ENCODE measurements at regions not wholly inside any gene's neighbourhood (a gene's known extent, or its start where the extent isn't known, plus 50 kb on each side); places are given as distances from the start of the nearest gene placed in this dataset.

DNA sequence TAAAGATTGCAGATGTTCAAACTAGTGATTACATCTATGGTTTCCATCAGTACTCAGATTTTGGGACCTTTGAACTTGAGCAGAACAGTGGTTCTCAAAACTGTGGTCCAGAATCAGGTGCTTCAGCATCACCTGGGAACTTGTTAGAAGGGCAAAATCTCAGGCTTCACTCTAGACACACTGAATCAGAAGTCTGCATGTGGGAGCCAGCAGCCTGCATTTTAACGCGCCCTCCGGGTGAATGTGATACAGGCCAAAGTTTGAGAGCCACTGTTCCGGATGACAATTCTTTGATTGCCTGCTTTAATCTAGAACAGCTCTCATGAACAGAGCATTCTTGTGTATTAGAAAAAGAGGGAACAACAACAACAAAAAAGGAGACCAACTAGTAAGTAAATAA lies 261.7 kb downstream of the GPD2 start:
- DNase-seq (ENCODE audit: low spot score): no peak

DNA sequence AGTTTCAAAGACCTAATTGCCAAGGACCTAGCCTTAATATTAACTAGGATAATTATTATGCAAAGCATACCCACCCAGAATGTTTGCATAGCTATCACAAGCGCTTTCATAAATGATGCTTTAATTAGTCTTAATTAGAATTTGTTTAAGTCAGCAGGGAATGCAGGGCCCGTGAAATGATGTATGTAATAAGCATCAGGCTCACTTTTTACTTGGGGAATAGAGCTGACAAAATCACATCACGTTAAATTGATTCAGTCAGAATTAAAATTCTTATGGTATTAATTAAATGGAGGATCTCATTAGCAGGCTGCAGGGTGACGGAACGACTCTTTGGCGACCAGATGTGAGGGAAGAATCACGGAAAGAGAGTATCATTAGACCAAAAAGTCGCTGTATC lies 264.5 kb downstream of the GPD2 start:
- no peak for DNase-seq (ENCODE audit: low spot score)

DNA sequence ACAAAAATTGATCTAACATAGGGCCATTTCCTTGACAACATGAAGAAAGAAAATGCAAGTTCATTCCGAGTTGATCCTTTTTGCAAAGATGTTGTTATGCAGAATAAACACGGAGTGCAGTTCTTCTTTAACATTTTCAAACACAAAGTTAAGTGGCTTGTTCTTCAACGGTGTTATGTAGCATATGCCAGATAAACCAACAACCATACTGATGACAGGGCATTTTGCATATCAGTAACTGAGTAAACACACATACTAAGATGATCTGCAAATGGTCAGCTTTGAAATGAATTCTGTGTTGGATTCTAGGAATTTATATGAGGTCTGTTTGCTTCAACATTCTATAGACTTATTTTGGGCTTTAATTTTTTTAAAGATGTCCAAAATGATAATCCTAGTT lies 266.4 kb downstream of the GPD2 start:
- no peak for DNase-seq (ENCODE audit: low spot score)

DNA sequence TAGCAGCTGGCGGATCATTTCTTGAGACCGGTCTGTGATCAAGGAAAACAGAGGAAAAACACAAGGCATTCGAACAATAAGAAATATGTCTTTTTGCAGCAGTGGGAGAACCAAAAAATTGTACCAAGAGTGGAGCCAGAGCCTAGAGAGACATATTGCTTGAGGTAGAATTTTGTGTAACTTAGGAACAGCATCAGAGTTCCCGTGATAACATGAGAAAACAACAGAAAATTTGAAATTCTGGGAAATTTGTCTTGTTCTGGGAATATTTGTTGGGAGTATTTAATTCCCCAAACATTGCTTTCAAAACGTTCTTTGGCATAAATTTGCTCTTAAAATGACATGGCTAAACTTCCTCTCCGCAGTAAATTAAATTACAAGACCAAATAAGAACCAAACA lies 267.5 kb downstream of the GPD2 start:
- no peak for DNase-seq (ENCODE audit: low spot score)

DNA sequence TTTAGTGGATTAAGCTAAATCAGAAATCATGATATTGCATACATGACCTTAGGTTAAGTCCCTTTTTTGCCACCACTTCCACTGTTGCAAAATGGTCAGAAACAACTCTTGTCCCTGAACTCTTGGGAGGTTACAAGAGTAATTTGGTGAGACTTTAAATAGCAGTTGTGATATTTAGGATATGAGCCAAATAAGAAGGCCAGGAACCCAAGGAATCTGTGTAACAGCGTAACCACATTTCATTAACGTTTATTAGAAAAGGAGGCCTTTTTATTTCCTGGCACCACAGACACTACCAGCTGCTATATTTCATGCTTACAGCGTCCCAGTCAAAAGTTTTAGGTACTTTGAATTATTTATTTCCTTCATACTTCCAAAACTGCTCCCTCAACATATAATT lies 268.0 kb downstream of the GPD2 start:
- no peak for DNase-seq (ENCODE audit: low spot score)

DNA sequence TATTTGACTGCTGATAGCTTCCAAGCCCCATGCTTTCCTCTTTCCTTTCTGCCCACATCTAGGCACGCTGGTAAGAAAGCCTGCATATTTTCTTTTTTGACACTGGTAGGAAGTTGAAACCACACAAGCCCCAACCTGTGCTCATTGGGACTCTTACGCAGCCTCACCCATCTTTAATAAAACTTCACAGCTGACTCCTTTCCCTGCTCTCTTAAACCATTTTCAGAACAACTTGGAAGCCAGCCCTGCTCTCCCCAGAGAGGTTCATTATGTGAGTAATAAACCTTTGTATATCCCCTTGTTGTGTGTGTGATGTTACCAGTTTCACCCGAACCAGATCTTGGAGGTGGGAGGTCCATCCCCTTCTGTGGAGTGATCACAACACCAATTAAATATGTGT lies 268.4 kb downstream of the GPD2 start:
- no peak for DNase-seq (ENCODE audit: low spot score)

DNA sequence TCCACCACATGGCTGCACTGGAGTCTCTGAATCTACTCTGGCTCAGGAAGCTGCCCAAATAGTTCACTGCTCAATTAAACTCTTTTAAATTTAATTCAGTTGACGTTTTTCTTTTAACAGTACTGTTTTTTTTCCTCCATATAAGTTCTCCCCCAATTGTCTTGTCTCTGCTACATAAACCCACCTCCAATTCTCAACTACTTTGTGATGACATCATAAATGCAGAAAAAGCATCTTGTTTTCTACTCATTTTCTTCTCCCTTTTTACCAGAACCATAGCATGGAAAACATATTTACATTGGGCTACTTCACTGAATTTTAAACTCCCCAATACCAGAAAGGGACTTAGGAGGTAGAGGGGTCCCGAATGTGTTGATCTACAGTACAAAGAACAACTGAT lies 270.4 kb downstream of the GPD2 start:
- no peak for DNase-seq (ENCODE audit: low spot score)

GRCh38 chr2:156708051-156708450 lies 271.9 kb downstream of the GPD2 start:
- no peak for DNase-seq (ENCODE audit: low spot score)

GRCh38 chr2:156709091-156709490 lies 272.9 kb downstream of the GPD2 start:
- DNase-seq (ENCODE audit: low spot score): no peak

GRCh38 chr2:156719036-156719435 lies 282.9 kb downstream of the GPD2 start:
- DNase-seq (ENCODE audit: low spot score): no peak

DNA sequence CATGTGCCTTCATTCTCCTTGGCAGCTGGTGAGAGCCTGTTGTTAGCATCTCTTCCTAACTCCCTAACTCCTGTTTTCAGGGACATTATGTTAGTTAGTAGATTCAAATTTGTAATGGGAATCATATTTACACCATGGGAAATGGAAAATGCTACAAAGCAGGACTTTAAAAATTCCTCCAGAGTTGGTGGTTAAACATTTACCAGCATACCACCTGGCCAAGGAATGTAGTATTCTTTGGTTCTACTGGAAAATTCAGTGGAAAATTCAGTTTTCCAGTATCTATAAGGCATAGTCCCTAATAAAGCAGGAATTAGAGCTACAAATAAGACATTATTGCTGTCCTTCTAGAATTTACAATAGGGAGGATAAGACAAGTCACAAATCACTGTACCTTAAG lies 291.7 kb downstream of the GPD2 start:
- no peak for DNase-seq (ENCODE audit: low spot score)

- DNase-seq (ENCODE audit: low spot score): no peak
Measured at GRCh38 chr2:156728328-156728727, 292.1 kb downstream of the GPD2 start.

DNA sequence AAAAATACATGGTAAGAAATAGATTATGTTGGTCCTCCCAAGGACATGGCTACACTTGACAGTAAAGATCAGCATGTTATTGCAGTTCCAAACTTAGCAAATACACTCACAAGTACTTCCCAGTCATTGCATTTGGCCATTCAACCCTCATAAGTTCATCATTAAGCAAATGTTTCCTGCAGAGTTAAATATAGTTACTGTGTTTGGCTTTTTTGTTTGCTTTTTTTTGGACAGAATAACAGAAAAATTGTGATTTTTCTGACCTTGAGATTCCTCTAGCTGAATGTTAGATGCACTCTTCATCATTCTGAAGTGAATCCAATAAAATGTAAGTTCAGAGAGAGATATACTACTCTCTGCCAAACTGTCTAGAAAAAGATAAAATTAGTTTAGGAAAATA lies 295.3 kb downstream of the GPD2 start:
- DNase-seq (ENCODE audit: low spot score): no peak

DNA sequence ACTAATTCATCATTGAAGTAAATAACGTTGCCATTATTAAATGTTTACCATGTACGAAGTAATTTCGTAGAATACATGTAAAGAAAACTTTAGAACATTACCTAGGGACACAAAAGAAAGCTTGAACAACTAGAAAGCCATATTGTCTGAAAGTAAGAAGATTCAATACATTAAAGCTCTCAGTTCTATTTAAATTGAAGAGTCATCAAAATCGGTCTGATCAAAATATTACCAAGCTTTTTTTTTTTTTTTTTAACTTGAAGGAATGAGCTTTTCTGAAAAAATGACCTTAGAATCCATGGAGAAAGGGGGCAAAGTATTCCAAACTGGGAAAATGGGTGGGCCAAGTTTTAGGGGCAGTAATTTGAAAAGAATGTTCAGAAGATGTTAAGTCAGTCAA lies 300.8 kb downstream of the GPD2 start:
- no peak for DNase-seq (ENCODE audit: low spot score)

DNA sequence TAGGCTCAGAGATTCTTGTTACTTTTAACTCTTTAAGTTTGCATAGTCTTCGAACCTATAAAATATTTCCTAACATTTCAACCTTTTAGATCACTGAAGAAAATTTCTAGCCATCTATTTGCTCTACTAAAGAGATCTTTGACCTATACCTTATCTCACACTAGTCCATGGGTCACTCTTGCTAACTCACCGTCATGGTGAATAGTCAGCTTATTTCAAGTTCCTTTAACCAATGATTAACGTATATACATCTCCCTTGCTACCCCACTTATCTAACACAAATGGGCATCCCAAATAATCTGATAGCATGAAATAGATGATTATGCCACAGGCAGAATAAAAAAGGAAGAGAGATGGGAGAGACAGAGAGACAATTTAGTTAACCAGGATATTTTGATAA lies 303.1 kb downstream of the GPD2 start:
- no peak for DNase-seq (ENCODE audit: low spot score)

GRCh38 chr2:156745619-156746018 lies 309.4 kb downstream of the GPD2 start:
- DNase-seq (ENCODE audit: low spot score): no peak

GRCh38 chr2:156748221-156748620 lies 312.0 kb downstream of the GPD2 start:
- DNase-seq (ENCODE audit: low spot score): no peak

DNA sequence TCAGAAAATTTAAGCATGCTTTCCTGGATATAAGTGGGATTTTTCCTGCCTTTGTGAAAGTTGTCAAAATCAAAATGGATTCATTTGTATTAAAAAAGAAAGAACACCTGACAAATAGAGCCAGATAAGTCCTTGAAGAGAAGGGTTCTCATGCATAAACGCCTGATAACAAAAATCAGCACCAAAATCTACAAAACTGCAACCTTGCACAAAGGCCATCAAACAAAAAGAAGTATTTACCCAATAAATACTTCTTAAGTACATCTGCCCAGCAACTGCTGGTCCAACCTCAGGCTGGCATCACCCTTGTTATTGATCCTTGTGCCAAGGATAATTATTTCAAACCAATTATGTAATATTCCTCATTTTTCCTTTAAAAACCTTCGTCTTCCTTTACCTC lies 315.9 kb downstream of the GPD2 start:
- no peak for DNase-seq (ENCODE audit: low spot score)

DNA sequence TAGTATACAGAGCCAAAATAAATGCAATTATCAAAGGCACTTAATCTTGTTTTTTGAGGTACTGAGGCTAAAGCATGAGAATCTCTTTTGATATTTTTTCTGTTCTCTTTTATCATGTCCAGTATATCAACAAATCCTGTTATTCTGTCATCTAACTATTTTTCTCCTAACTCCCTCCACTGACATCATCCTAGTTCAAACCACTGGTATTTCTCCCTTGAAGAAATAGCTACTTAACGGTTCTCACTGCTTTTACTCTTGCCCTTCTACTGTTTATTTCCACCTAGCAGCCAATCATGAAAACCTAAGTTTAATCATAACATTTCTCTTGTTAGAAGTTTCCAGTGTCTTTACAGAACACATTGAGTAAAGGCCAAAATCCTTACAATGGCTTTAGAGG lies 317.6 kb downstream of the GPD2 start:
- DNase-seq (ENCODE audit: low spot score): no peak

DNA sequence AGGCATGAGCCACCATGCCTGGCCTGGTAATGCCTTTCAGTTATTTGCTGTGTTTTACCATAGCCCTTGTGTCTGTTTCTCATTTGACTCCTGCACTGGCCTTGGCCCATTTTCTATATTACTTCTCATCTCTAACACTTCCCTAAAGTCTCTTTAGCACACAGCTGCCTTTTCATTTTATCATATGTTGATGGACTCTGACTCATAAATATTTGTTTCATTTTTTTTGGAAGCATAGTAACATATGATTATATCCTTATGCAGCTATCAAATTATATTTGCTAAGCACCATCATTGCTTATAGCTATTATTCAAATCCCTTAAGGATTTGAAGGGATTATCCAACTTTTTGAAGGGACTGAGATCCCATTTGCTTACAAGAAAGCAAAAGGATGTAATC lies 320.3 kb downstream of the GPD2 start:
- DNase-seq (ENCODE audit: low spot score): no peak

GRCh38 chr2:156763174-156763573 lies 327.0 kb downstream of the GPD2 start:
- DNase-seq (ENCODE audit: low spot score): no peak

GRCh38 chr2:156765043-156765442 lies 328.9 kb downstream of the GPD2 start:
- no peak for DNase-seq (ENCODE audit: low spot score)

- no peak for DNase-seq (ENCODE audit: low spot score)
Measured at GRCh38 chr2:156765450-156765849, 329.3 kb downstream of the GPD2 start.

- no peak for DNase-seq (ENCODE audit: low spot score)
Measured at GRCh38 chr2:156769802-156770201, 333.6 kb downstream of the GPD2 start.

DNA sequence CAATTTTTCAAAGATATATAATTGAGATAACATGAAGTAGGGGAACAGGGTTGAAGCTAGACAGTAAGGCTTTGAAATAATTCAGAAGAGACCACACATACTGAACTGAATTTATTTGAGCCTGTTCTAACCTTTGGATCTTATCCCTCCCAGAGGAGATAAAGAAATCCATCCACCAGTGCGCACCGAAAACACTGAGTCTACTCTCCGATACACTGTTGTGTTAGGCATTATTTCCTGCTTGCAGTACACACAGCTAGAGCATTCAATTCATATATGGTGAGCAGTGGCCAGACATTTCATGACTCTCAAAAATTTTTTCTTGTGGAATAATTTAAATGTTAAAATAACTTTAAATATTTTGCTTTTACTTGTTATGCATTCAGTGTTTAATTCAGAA lies 342.7 kb downstream of the GPD2 start:
- no peak for DNase-seq (ENCODE audit: low spot score)
